Aorta (tissue), 5 donors: ENCODE measurements at regions not wholly inside any gene's neighbourhood (a gene's known extent, or its start where the extent isn't known, plus 50 kb on each side); places are given as distances from the start of the nearest gene placed in this dataset.

Source experiments
- ATAC-seq: fragments of 200-7000 bp; cut with Tn5 transposase; one replicate; pipeline ENCODE4 v1.9.1; 2022; ENCODE audit warnings: moderate library complexity; ENCODE audit not compliant: low FRiP score
- DNase-seq, 2 donors: peaks; one replicate each; pipeline ENCODE4 v3.0.0-alpha.2; 2020
- H3K27ac ChIP-seq, 2 donors: one replicate each; pipeline ENCODE4 v1.5.1; 2013; ENCODE audit warnings: low read length in 2 of 2, mild to moderate bottlenecking in 2 of 2, moderate library complexity in 2 of 2, control low read depth in 1 of 2, inconsistent platforms in 1 of 2, low read depth in 1 of 2
- H3K27me3 ChIP-seq, 2 donors: one replicate each; pipeline ENCODE4 v1.6.1; 2013; ENCODE audit warnings: control low read depth in 1 of 2, low read length in 1 of 2, mild to moderate bottlenecking in 1 of 2, moderate library complexity in 1 of 2; ENCODE audit not compliant: insufficient read depth in 2 of 2, control insufficient read depth in 1 of 2
- H3K36me3 ChIP-seq, 2 donors: one replicate each; pipeline ENCODE4 v1.6.1; 2013; ENCODE audit warnings: control low read depth in 1 of 2, low read length in 1 of 2, mild to moderate bottlenecking in 1 of 2; ENCODE audit not compliant: insufficient read depth in 2 of 2, control insufficient read depth in 1 of 2
- H3K4me1 ChIP-seq, 2 donors: one replicate each; pipeline ENCODE4 v1.6.1; 2013; ENCODE audit warnings: low read length in 2 of 2, control low read depth in 1 of 2, mild to moderate bottlenecking in 1 of 2, moderate library complexity in 1 of 2; ENCODE audit not compliant: insufficient read depth in 2 of 2, control insufficient read depth in 1 of 2
- H3K4me3 ChIP-seq, 2 donors: one replicate each; pipeline ENCODE4 v1.5.1; 2013; ENCODE audit warnings: low read length in 2 of 2, control low read depth in 1 of 2, mild to moderate bottlenecking in 1 of 2
- H3K9me3 ChIP-seq: one replicate; pipeline ENCODE4 v1.6.1; 2013; ENCODE audit warnings: mild to moderate bottlenecking, low read length; ENCODE audit not compliant: control insufficient read depth
- WGBS, 2 donors: extraction: QIAGEN DNeasy Blood & Tissue Kit; methylation state at CpG; one replicate each; pipeline ENCODE4 v1.1.7; 2013; 5-methylcytosine and 5-hydroxymethylcytosine counted together
- intact Hi-C, 2 donors: fragments of 100-400 bp; cut with DNase I; formaldehyde crosslinking; loops; one replicate each; pipeline versions ENCODE4 v1.14.2 to v1.15.0; 2022
- donor health status: healthy with polysubstance abuse.
- donor health status: Bipolar disorder and iron deficiency.
- donor health status: DM: no; HTN: no; CAD: no.
- donor health status: DM: no; HTN: no; CAD: no.
- donor health status: DM: yes; HTN: yes; CAD: no.

GRCh38 chr1:229152311-229152710 lies 118.6 kb upstream of the RAB4A start:
- DNase-seq (no peak), ATAC-seq (no peak)
- Histone ChIP-seq H3K4me3 (no peak overlapping the region), H3K27ac (no peak overlapping the region), H3K36me3 (no peaks in the 10 kb centered on the region), H3K4me1 (no peaks in the 10 kb centered on the region), H3K9me3 (no peaks in the 10 kb centered on the region), H3K27me3 (no peaks in the 10 kb centered on the region)
- 84 to 91% methylated on average over 2 of the region's 2 CpGs for WGBS, 2 donors
- intact Hi-C loops: loop anchor here in 1 of 2 donors (10.0 kb wide), 1 partner anchor 228 kb away; no protein-coding TSS in a partner anchor

- no peak for ATAC-seq
- no peak overlapping the region for H3K27ac ChIP-seq
- intact Hi-C loops: loop anchor here in 1 of 2 donors (10.0 kb wide), 1 partner anchor 229 kb away; no protein-coding TSS in a partner anchor
- H3K9me3 ChIP-seq: no peaks in the 10 kb centered on the region
- no peak for DNase-seq
- H3K4me3 ChIP-seq: no peak overlapping the region
- no peaks in the 10 kb centered on the region for H3K36me3 ChIP-seq
- WGBS, 2 donors: 90 to 98% methylated on average over 2 of the region's 2 CpGs
- H3K4me1 ChIP-seq: no peaks in the 10 kb centered on the region
- H3K27me3 ChIP-seq: no peaks in the 10 kb centered on the region
Observed at GRCh38 chr1:229153955-229154548, 116.9 kb upstream of the RAB4A start.

GRCh38 chr1:229154811-229155210 lies 116.1 kb upstream of the RAB4A start:
- no peaks in the 10 kb centered on the region for H3K36me3 ChIP-seq
- no peak for DNase-seq
- no peak for ATAC-seq
- H3K27me3 ChIP-seq: no peaks in the 10 kb centered on the region
- no peaks in the 10 kb centered on the region for H3K4me1 ChIP-seq
- H3K9me3 ChIP-seq: no peaks in the 10 kb centered on the region
- WGBS, 2 donors: 96 to 97% methylated on average over 3 of the region's 3 CpGs
- intact Hi-C loops: loop anchor here in 1 of 2 donors (5.0 to 10.0 kb wide), 2 partner anchors 230 to 488 kb away; no protein-coding TSS in a partner anchor
- no peak overlapping the region for H3K27ac ChIP-seq
- H3K4me3 ChIP-seq: no peak overlapping the region

GRCh38 chr1:229155472-229155871 lies 115.4 kb upstream of the RAB4A start:
- ATAC-seq (no peak), DNase-seq (peak in 1 of 2 donors; percentile 69)
- intact Hi-C loops: loop anchor here in 1 of 2 donors (5.0 to 10.0 kb wide), 2 partner anchors 231 to 488 kb away; no protein-coding TSS in a partner anchor
- no peaks in the 10 kb centered on the region for H3K27me3 ChIP-seq
- no peak overlapping the region for H3K27ac ChIP-seq
- no peaks in the 10 kb centered on the region for H3K9me3 ChIP-seq
- H3K4me3 ChIP-seq: no peak overlapping the region
- WGBS, 2 donors: 91 to 97% methylated on average over 9 of the region's 9 CpGs
- no peaks in the 10 kb centered on the region for H3K36me3 ChIP-seq
- H3K4me1 ChIP-seq: no peaks in the 10 kb centered on the region

GRCh38 chr1:229156872-229157271 lies 114.0 kb upstream of the RAB4A start:
- WGBS, 2 donors: 11 to 26% methylated on average over 3 of the region's 3 CpGs
- Histone ChIP-seq H3K36me3 (no peaks in the 10 kb centered on the region), H3K27ac (no peak overlapping the region), H3K4me1 (no peaks in the 10 kb centered on the region), H3K27me3 (no peaks in the 10 kb centered on the region), H3K4me3 (no peak overlapping the region), H3K9me3 (no peaks in the 10 kb centered on the region)
- ATAC-seq: peak; percentile 79
- DNase-seq: no peak
- intact Hi-C loops: loop anchor here (2.0 to 10.0 kb wide), 4 partner anchors 232 to 492 kb away; partner anchors contain the start of gene RHOU (in 2 of the 2)

- DNase-seq (no peak), ATAC-seq (no peak)
- Histone ChIP-seq H3K4me3 (no peak overlapping the region), H3K36me3 (no peaks in the 10 kb centered on the region), H3K9me3 (no peaks in the 10 kb centered on the region), H3K27me3 (no peaks in the 10 kb centered on the region), H3K27ac (no peak overlapping the region), H3K4me1 (no peaks in the 10 kb centered on the region)
- intact Hi-C loops: loop anchor here (2.0 to 10.0 kb wide), 4 partner anchors 233 to 493 kb away; partner anchors contain the start of gene RHOU (in 2 of the 2)
- 79 to 80% methylated on average over 4 of the region's 4 CpGs for WGBS, 2 donors
Observed at GRCh38 chr1:229157480-229157879, 113.4 kb upstream of the RAB4A start.

- WGBS, 2 donors: 86 to 90% methylated on average over 11 of the region's 11 CpGs
- no peak overlapping the region for H3K4me3 ChIP-seq
- ATAC-seq: no peak
- no peaks in the 10 kb centered on the region for H3K27me3 ChIP-seq
- peak in 1 of 2 donors; percentile 79 for DNase-seq
- no peak overlapping the region for H3K27ac ChIP-seq
- H3K36me3 ChIP-seq: no peaks in the 10 kb centered on the region
- intact Hi-C loops: loop anchor here in 1 of 2 donors (5.0 to 10.0 kb wide), 2 partner anchors 234 to 491 kb away; no protein-coding TSS in a partner anchor
- H3K4me1 ChIP-seq: no peaks in the 10 kb centered on the region
- H3K9me3 ChIP-seq: no peaks in the 10 kb centered on the region
Observed at GRCh38 chr1:229158341-229158921, 112.5 kb upstream of the RAB4A start.

- intact Hi-C loops: loop anchor here in 1 of 2 donors (5.0 to 10.0 kb wide), 2 partner anchors 234 to 492 kb away; no protein-coding TSS in a partner anchor
- Histone ChIP-seq H3K4me3 (no peak overlapping the region), H3K4me1 (no peaks in the 10 kb centered on the region), H3K36me3 (no peaks in the 10 kb centered on the region), H3K27ac (no peak overlapping the region), H3K9me3 (no peaks in the 10 kb centered on the region), H3K27me3 (no peaks in the 10 kb centered on the region)
- DNase-seq: no peak
- 64 to 68% methylated on average over 4 of the region's 4 CpGs for WGBS, 2 donors
- ATAC-seq: no peak
Observed at GRCh38 chr1:229158927-229159326, 112.0 kb upstream of the RAB4A start.
